IMR-90 (cell line): ENCODE measurements at regions not wholly inside any gene's neighbourhood (a gene's known extent, or its start where the extent isn't known, plus 50 kb on each side); places are given as distances from the start of the nearest gene placed in this dataset.

Experiments
- ATAC-seq: fragments of 200-7000 bp; cut with Tn5 transposase; 2 replicates; pipeline ENCODE4 v1.9.1; 2020; ENCODE audit warnings: low read depth, mild to moderate bottlenecking, moderate library complexity
- BruUV-seq: library from RNA; stranded (reverse); fragments of 400-500 nt; replicated peaks from 2 replicates; lab custom pipeline; 2021; lab: Mats Ljungman, UMichigan
- CTCF ChIA-PET: fragments of 300-600 bp; formaldehyde crosslinking; extraction: SDS; loops from one replicate; lab custom pipeline; 2021; ENCODE audit warnings: antibody characterized with exemption; lab: Yijun Ruan, JAX
- POLR2A ChIA-PET: fragments of 300-600 bp; sonication (Branson Sonifier 250); formaldehyde crosslinking; loops from one replicate; lab custom pipeline; 2022; ENCODE audit warnings: antibody characterized with exemption; ENCODE audit not compliant: unreplicated experiment; lab: Charles Lee
- DNase-seq: peaks from one replicate; pipeline ENCODE4 v3.0.0; 2013
- H2AFZ ChIP-seq: replicated peaks from 2 replicates; pipeline ENCODE3; 2013; ENCODE audit warnings: low read length, mild to moderate bottlenecking; ENCODE audit not compliant: poor library complexity
- H2AK5ac ChIP-seq: 2 replicates; pipeline ENCODE4 v1.6.1; 2013; ENCODE audit warnings: low read depth, low read length, inconsistent platforms
- H2AK9ac ChIP-seq: replicated peaks from 2 replicates; pipeline ENCODE3; 2013; ENCODE audit warnings: mild to moderate bottlenecking, low read depth, low read length, moderate library complexity; ENCODE audit not compliant: poor library complexity
- H2BK120ac ChIP-seq: 2 replicates; pipeline ENCODE4 v1.6.1; 2013; ENCODE audit warnings: low read depth, low read length, inconsistent platforms
- H2BK15ac ChIP-seq: 3 replicates; pipeline ENCODE4 v1.6.1; 2013; ENCODE audit warnings: low read depth, low read length, inconsistent platforms
- H2BK20ac ChIP-seq: 2 replicates; pipeline ENCODE4 v1.6.1; 2013; ENCODE audit warnings: low read depth, mild to moderate bottlenecking, inconsistent platforms, low read length, moderate library complexity
- H2BK5ac ChIP-seq: 2 replicates; pipeline ENCODE4 v1.6.1; 2013; ENCODE audit warnings: mild to moderate bottlenecking, low read depth, low read length, inconsistent platforms; ENCODE audit not compliant: poor library complexity, severe bottlenecking
- H3K14ac ChIP-seq: replicated peaks from 2 replicates; pipeline ENCODE4 v1.6.1; 2013; ENCODE audit warnings: low read depth, low read length, inconsistent platforms
- H3K18ac ChIP-seq: 2 replicates; pipeline ENCODE4 v1.6.1; 2013; ENCODE audit warnings: low read depth, low read length, control low read depth
- H3K23ac ChIP-seq: 2 replicates; pipeline ENCODE4 v1.6.1; 2013; ENCODE audit warnings: low read depth, low read length, inconsistent platforms
- H3K27ac ChIP-seq: 2 replicates; pipeline ENCODE4 v1.5.1; 2013; ENCODE audit warnings: mild to moderate bottlenecking, control low read depth, low read length; ENCODE audit not compliant: insufficient read depth
- H3K27me3 ChIP-seq: 2 replicates; pipeline ENCODE4 v1.6.1; 2013; ENCODE audit warnings: low read length; ENCODE audit not compliant: control insufficient read depth, insufficient read depth
- H3K36me3 ChIP-seq: 2 replicates; pipeline ENCODE4 v1.6.1; 2013; ENCODE audit warnings: low read length, mixed read lengths; ENCODE audit not compliant: control insufficient read depth, insufficient read depth
- H3K4ac ChIP-seq: 2 replicates; pipeline ENCODE4 v1.6.1; 2013; ENCODE audit warnings: low read depth, low read length, inconsistent platforms
- H3K4me1 ChIP-seq: 2 replicates; pipeline ENCODE4 v1.6.1; 2013; ENCODE audit warnings: low read length, mixed read lengths; ENCODE audit not compliant: control insufficient read depth, insufficient read depth
- H3K4me2 ChIP-seq: 2 replicates; pipeline ENCODE4 v1.6.1; 2013; ENCODE audit warnings: low read depth, mild to moderate bottlenecking, control low read depth, low read length, moderate library complexity
- H3K4me3 ChIP-seq: 2 replicates; pipeline ENCODE4 v1.5.1; 2013; ENCODE audit warnings: low read depth, mild to moderate bottlenecking, control low read depth, low read length, moderate library complexity; ENCODE audit not compliant: insufficient read depth
- H3K56ac ChIP-seq: 2 replicates; pipeline ENCODE4 v1.6.1; 2013; ENCODE audit warnings: low read length, inconsistent platforms; ENCODE audit not compliant: insufficient read depth; ENCODE audit errors: extremely low read depth
- H3K79me1 ChIP-seq, 2 experiments: 2 replicates each; pipeline ENCODE4 v1.6.1; 2013; ENCODE audit warnings: low read length in 2 of 2, inconsistent platforms in 1 of 2, low read depth in 1 of 2
- H3K9ac ChIP-seq: 2 replicates; pipeline ENCODE4 v1.6.1; 2013; ENCODE audit warnings: low read depth, low read length, control low read depth
- H3K9me1 ChIP-seq: 2 replicates; pipeline ENCODE4 v1.6.1; 2013; ENCODE audit warnings: low read length, inconsistent platforms; ENCODE audit not compliant: insufficient read depth
- H3K9me3 ChIP-seq: 2 replicates; pipeline ENCODE4 v1.6.1; 2013; ENCODE audit warnings: low read length; ENCODE audit not compliant: control insufficient read depth, insufficient read depth
- H4K20me1 ChIP-seq: 2 replicates; pipeline ENCODE4 v1.6.1; 2013; ENCODE audit warnings: low read length, inconsistent platforms; ENCODE audit not compliant: insufficient read depth
- H4K5ac ChIP-seq: 2 replicates; pipeline ENCODE4 v1.6.1; 2013; ENCODE audit warnings: mild to moderate bottlenecking, low read depth, low read length, control low read depth
- H4K8ac ChIP-seq, 2 experiments: 2 replicates each; pipeline ENCODE4 v1.6.1; 2013; ENCODE audit warnings: low read depth in 2 of 2, low read length in 2 of 2, control low read depth in 1 of 2, inconsistent platforms in 1 of 2
- H4K91ac ChIP-seq: 2 replicates; pipeline ENCODE4 v1.6.1; 2013; ENCODE audit warnings: low read depth, low read length, inconsistent platforms; ENCODE audit not compliant: insufficient read depth
- BHLHE40 ChIP-seq: fragments of 150-350 bp; IDR thresholded peaks from 2 replicates; pipeline ENCODE4 v1.6.1; 2016; ENCODE audit warnings: mild to moderate bottlenecking, low read depth, low read length
- CHD1 ChIP-seq: IDR thresholded peaks from 2 replicates; pipeline ENCODE4 v1.6.1; 2012; ENCODE audit warnings: low read depth, low read length, improper control_type of control experiment
- FOS ChIP-seq: fragments of 150-350 bp; IDR thresholded peaks from 2 replicates; pipeline ENCODE4 v1.6.1; 2016; ENCODE audit warnings: low read depth, low read length
- MAFK ChIP-seq: IDR thresholded peaks from 2 replicates; pipeline ENCODE4 v1.6.1; 2012; ENCODE audit warnings: low read depth, low read length, improper control_type of control experiment
- MXI1 ChIP-seq: IDR thresholded peaks from 2 replicates; pipeline ENCODE4 v1.6.1; 2012; ENCODE audit warnings: low read depth, mild to moderate bottlenecking, low read length, moderate library complexity, borderline replicate concordance
- POLR2A ChIP-seq: IDR thresholded peaks from 2 replicates; pipeline ENCODE4 v1.6.1; 2012; ENCODE audit warnings: mild to moderate bottlenecking, low read depth, low read length
- RCOR1 ChIP-seq: IDR thresholded peaks from 2 replicates; pipeline ENCODE4 v1.6.1; 2012; ENCODE audit warnings: mild to moderate bottlenecking, low read length, improper control_type of control experiment; ENCODE audit not compliant: insufficient replicate concordance
- WGBS, 2 experiments: methylation state at CpG; one replicate each; pipeline versions ENCODE4 v1.1.5 to v1.1.7; 2013; ENCODE audit warnings: missing lambda C conversion rate in 2 of 2; ENCODE audit not compliant: insufficient read length in 1 of 2; ENCODE audit errors: extremely low coverage in 2 of 2; 5-methylcytosine and 5-hydroxymethylcytosine counted together
- dilution Hi-C: fragments of 300-500 bp; cut with HindIII; formaldehyde crosslinking; loops from one replicate; pipeline ENCODE4 v1.14.3; 2018; ENCODE audit warnings: low sequenced_read_pairs; ENCODE audit not compliant: unreplicated experiment
- in situ Hi-C: fragments of 300-500 bp; cut with MboI; formaldehyde crosslinking; loops from 3 replicates; pipeline ENCODE4 v1.14.3; 2019; ENCODE audit warnings: low sequenced_read_pairs, inconsistent platforms, mixed read lengths
- intact Hi-C: fragments of 100-400 bp; cut with micrococcal nuclease; formaldehyde crosslinking; loops from 2 replicates; pipeline ENCODE4 v1.10.0; 2022
- TF ChIP-seq, protein P1 (sequence below): fragments of 150-350 bp; IDR thresholded peaks from 2 replicates; pipeline ENCODE4 v1.6.1; 2016; ENCODE audit warnings: low read depth, mild to moderate bottlenecking, low read length, moderate library complexity, borderline replicate concordance

DNA sequence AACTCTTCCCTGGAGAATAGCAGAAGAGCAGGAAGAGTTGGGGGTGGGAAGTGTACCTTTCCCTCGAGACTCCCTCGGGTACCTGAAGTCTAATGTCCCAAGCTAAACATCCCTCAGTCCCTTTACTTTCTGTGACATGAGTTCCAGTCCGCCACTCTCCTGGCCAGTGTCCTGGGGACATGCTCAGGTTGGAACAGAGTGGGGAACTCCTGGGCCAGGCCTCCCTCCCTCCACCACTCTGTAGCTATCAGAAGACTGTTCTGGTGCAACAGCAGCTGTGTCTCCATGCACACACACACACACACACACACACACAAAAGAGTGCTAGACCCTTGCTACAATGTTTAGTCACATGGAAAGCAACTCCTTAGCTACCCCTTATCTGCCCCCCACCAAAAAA lies 155.0 kb upstream of the HES1 start:
- Histone ChIP-seq H3K4me2 (no peak overlapping the region), H3K4ac (no peak overlapping the region), H2BK5ac (no peak overlapping the region), H3K9me3 (no peaks in the 10 kb centered on the region), H3K4me3 (no peak overlapping the region), H3K27ac (no peak overlapping the region), H3K9me1 (no peaks in the 10 kb centered on the region), H3K56ac (no peak overlapping the region), H2AK9ac (no peak overlapping the region), H3K23ac (no peak overlapping the region), H3K27me3 (peaks cover 59% of the 10 kb centered on the region), H2BK120ac (no peak overlapping the region), H3K18ac (no peak overlapping the region), H3K14ac (no peak overlapping the region), H4K8ac (no peak overlapping the region), H2BK15ac (no peak overlapping the region), H2BK20ac (no peak overlapping the region), H2AK5ac (no peak overlapping the region), H3K9ac (no peak overlapping the region), H2AFZ (no peak overlapping the region), H3K4me1 (no peaks in the 10 kb centered on the region), H4K20me1 (no peaks in the 10 kb centered on the region), H3K36me3 (no peaks in the 10 kb centered on the region), H4K5ac (no peak overlapping the region), H4K91ac (no peak overlapping the region), H3K79me1 (no peaks in the 10 kb centered on the region)
- no peak for ATAC-seq
- TF ChIP-seq MAFK: no peak
- TF ChIP-seq FOS: no peak
- TF ChIP-seq, protein P1, sequence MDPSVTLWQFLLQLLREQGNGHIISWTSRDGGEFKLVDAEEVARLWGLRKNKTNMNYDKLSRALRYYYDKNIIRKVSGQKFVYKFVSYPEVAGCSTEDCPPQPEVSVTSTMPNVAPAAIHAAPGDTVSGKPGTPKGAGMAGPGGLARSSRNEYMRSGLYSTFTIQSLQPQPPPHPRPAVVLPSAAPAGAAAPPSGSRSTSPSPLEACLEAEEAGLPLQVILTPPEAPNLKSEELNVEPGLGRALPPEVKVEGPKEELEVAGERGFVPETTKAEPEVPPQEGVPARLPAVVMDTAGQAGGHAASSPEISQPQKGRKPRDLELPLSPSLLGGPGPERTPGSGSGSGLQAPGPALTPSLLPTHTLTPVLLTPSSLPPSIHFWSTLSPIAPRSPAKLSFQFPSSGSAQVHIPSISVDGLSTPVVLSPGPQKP: no peak
- no peak for TF ChIP-seq MXI1
- no peak for TF ChIP-seq POLR2A
- no peak for TF ChIP-seq CHD1
- no peak for TF ChIP-seq BHLHE40
- TF ChIP-seq RCOR1: no peak
- BruUV-seq: no TSS peak
- CTCF ChIA-PET: interaction anchor here (1.1 kb wide), 1 partner anchor 10 kb away, joined by 3 read pairs; no protein-coding TSS in a partner anchor
- in situ Hi-C loops: no loop called here
- intact Hi-C loops: no loop called here
- DNase-seq: no peak
- WGBS, 2 experiments: no CpG with 5 or more reads among the region's 3 CpGs
- POLR2A ChIA-PET: no interaction called here
- dilution Hi-C loops: no loop called here
